Testis (tissue), 2 donors: ENCODE measurements at regions not wholly inside any gene's neighbourhood (a gene's known extent, or its start where the extent isn't known, plus 50 kb on each side); places are given as distances from the start of the nearest gene placed in this dataset.
"Not testable (repeated sequence)": the region's sequence is repeated elsewhere in the genome, so short reads cannot be mapped to it uniquely, and the experiment has no call there.

Experiments used
- DNase-seq: peaks from one replicate; pipeline ENCODE4 v3.0.0-alpha.2; 2019
- H3K27ac ChIP-seq, 2 donors: fragments of 200-600 bp; sonication (generic); one replicate each; pipeline ENCODE4 v1.5.1; 2019
- H3K27me3 ChIP-seq: fragments of 200-600 bp; sonication (generic); one replicate; pipeline ENCODE4 v1.5.1; 2019
- H3K36me3 ChIP-seq: fragments of 200-600 bp; sonication (generic); one replicate; pipeline ENCODE4 v1.5.1; 2017; ENCODE audit warnings: low read depth; ENCODE audit errors: missing control alignments
- H3K4me1 ChIP-seq: fragments of 200-600 bp; sonication (generic); one replicate; pipeline ENCODE4 v1.5.1; 2019
- H3K4me3 ChIP-seq, 2 donors: fragments of 200-600 bp; sonication (generic); one replicate each; pipeline ENCODE4 v1.5.1; 2017 to 2019
- H3K9me3 ChIP-seq: fragments of 200-600 bp; sonication (generic); one replicate; pipeline ENCODE4 v1.5.1; 2017
- POLR2A ChIP-seq: fragments of 450-650 bp; IDR thresholded peaks from one replicate; pipeline ENCODE4 v1.6.1; 2017; ENCODE audit warnings: antibody characterized with exemption, mild to moderate bottlenecking, moderate library complexity
- WGBS, 2 donors: methylation state at CpG; one replicate each; pipeline ENCODE4 v1.1.5; 2018; 5-methylcytosine and 5-hydroxymethylcytosine counted together
- intact Hi-C: fragments of 100-400 bp; cut with DNase I; formaldehyde crosslinking; loops from one replicate; pipeline ENCODE4 v1.15.1; 2023; ENCODE audit warnings: low total_unique reads
- TF ChIP-seq, protein P1 (sequence below), 3 experiments: fragments of 450-650 bp in 2 of 3; fragments of 200-600 bp in 1 of 3; sonication (generic) in 1 of 3; IDR thresholded peaks; one replicate each; pipeline ENCODE4 v1.5.1; 2016 to 2019; ENCODE audit warnings: antibody characterized with exemption in 3 of 3, mild to moderate bottlenecking in 2 of 3, moderate library complexity in 1 of 3

DNA sequence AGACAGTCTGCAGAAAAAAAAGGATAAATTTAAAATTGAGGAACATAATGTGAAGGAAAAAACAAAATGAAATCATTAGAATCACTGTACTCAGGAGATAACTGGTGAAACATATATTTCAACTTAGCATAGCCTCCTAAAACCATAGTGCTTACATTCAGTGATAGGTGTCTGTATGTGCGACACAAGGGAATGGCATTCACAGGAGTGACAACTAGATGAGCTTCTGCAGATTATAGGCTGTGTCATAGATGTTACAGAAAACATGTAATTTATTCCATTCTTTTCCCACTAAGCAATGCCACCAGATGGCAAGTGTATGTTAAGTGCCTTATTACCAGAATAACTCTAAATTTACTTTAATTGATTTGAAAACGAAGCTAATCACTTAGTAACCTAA is 960.0 kb upstream of the PCDH20 start:
- 78 to 87% methylated on average over 2 of the region's 2 CpGs for WGBS, 2 donors
- no peak for TF ChIP-seq POLR2A
- TF ChIP-seq, protein P1, sequence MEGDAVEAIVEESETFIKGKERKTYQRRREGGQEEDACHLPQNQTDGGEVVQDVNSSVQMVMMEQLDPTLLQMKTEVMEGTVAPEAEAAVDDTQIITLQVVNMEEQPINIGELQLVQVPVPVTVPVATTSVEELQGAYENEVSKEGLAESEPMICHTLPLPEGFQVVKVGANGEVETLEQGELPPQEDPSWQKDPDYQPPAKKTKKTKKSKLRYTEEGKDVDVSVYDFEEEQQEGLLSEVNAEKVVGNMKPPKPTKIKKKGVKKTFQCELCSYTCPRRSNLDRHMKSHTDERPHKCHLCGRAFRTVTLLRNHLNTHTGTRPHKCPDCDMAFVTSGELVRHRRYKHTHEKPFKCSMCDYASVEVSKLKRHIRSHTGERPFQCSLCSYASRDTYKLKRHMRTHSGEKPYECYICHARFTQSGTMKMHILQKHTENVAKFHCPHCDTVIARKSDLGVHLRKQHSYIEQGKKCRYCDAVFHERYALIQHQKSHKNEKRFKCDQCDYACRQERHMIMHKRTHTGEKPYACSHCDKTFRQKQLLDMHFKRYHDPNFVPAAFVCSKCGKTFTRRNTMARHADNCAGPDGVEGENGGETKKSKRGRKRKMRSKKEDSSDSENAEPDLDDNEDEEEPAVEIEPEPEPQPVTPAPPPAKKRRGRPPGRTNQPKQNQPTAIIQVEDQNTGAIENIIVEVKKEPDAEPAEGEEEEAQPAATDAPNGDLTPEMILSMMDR (IDR thresholded peaks at IDR 0.05), result no peak

DNA sequence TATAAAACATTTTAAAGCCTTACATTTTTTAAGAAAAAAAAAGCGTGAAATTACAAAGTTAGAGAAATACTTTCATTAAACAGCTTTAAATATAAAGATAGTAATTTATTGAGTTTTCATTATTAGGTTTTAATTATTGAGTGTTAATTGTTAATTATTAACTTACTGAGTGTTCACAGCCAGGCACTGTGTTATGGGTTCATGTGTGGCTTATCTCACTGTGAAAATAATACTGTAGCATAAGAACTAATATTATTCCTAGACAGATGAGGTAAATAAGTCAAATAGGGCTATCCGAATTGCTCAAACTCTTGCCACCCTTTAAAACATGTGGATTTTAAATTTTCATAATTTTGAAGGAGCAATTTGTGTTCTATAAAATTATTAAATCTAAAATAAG is 956.1 kb upstream of the PCDH20 start:
- no peaks in the 10 kb centered on the region for H3K36me3 ChIP-seq
- TF ChIP-seq POLR2A, result no peak

More for the DNA sequence above, 960.0 kb upstream of the PCDH20 start:
- H3K27ac ChIP-seq, result no peak overlapping the region
- no peak overlapping the region for H3K4me3 ChIP-seq
- DNase-seq, result no peak
- H3K4me1 ChIP-seq, result no peaks in the 10 kb centered on the region
- intact Hi-C loops, result no loop called here
- H3K27me3 ChIP-seq, result no peaks in the 10 kb centered on the region
- no peaks in the 10 kb centered on the region for H3K36me3 ChIP-seq
- H3K9me3 ChIP-seq, result no peaks in the 10 kb centered on the region

DNA sequence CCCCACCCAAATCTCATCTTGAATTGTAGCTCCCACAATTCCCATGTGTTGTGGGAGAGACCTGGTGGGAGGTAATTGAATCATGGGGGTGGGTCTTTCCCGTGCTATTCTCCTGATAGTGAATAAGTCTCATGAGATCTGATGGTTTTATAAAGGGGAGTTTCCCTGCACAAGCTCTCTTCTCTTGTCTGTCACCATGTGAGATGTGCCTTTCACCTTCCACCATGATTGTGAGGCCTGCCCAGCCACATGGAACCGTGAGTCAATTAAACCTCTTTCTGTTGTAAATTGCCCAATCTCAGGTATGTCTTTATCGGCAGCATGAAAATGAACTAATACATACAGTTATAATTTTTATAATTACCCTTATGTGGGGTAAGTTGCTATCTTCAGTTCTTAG is 952.3 kb upstream of the PCDH20 start:
- H3K36me3 ChIP-seq, H3K4me3 ChIP-seq, H3K4me1 ChIP-seq, intact Hi-C loops, H3K9me3 ChIP-seq, DNase-seq, H3K27ac ChIP-seq, H3K27me3 ChIP-seq: not testable (repeated sequence)
- WGBS, 2 donors, result 89 to 93% methylated on average over 3 of the region's 3 CpGs

More for the DNA sequence above, 956.1 kb upstream of the PCDH20 start:
- Histone ChIP-seq H3K27me3 (no peaks in the 10 kb centered on the region), H3K4me1 (no peaks in the 10 kb centered on the region), H3K4me3 (no peak overlapping the region), H3K27ac (no peak overlapping the region), H3K9me3 (no peaks in the 10 kb centered on the region)
- no peak for DNase-seq
- intact Hi-C loops, result no loop called here
- 85 to 92% methylated on average over 2 of the region's 2 CpGs for WGBS, 2 donors

DNA sequence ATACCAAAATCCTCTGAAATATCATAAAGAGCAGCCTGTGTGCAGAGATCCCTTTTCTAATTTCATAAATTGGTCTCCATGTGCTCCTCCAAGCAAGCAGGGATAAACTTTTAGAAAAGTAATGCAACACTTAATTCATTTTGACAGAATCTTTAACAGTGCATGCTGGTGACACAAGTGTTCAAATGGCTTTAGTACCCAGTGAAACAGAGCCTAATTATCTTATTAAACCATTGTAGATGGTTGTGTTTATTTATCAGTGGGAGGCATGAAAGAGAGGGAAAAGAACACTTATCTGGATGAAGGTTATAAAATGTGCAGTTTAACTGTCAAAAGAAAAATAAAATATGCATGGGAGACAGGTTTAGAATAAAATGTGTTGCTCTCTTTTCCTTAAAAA is 945.0 kb upstream of the PCDH20 start:
- TF ChIP-seq POLR2A, result no peak
- TF ChIP-seq, protein P1 (IDR thresholded peaks at IDR 0.05), result no peak
- H3K4me3 ChIP-seq, result no peak overlapping the region
- no peaks in the 10 kb centered on the region for H3K9me3 ChIP-seq
- intact Hi-C loops, result no loop called here
- no peaks in the 10 kb centered on the region for H3K27me3 ChIP-seq
- H3K36me3 ChIP-seq, result no peaks in the 10 kb centered on the region
- H3K4me1 ChIP-seq, result no peaks in the 10 kb centered on the region
- DNase-seq, result no peak
- H3K27ac ChIP-seq, result no peak overlapping the region

GRCh38 chr13:62358646-62358932 is 942.9 kb upstream of the PCDH20 start:
- no peaks in the 10 kb centered on the region for H3K9me3 ChIP-seq
- no peak overlapping the region for H3K27ac ChIP-seq
- TF ChIP-seq POLR2A, result no peak
- TF ChIP-seq, protein P1 (IDR thresholded peaks at IDR 0.05), result no peak
- DNase-seq, result no peak
- no peak overlapping the region for H3K4me3 ChIP-seq
- H3K4me1 ChIP-seq, result no peaks in the 10 kb centered on the region
- no peaks in the 10 kb centered on the region for H3K36me3 ChIP-seq
- no peaks in the 10 kb centered on the region for H3K27me3 ChIP-seq
- intact Hi-C loops, result no loop called here

DNA sequence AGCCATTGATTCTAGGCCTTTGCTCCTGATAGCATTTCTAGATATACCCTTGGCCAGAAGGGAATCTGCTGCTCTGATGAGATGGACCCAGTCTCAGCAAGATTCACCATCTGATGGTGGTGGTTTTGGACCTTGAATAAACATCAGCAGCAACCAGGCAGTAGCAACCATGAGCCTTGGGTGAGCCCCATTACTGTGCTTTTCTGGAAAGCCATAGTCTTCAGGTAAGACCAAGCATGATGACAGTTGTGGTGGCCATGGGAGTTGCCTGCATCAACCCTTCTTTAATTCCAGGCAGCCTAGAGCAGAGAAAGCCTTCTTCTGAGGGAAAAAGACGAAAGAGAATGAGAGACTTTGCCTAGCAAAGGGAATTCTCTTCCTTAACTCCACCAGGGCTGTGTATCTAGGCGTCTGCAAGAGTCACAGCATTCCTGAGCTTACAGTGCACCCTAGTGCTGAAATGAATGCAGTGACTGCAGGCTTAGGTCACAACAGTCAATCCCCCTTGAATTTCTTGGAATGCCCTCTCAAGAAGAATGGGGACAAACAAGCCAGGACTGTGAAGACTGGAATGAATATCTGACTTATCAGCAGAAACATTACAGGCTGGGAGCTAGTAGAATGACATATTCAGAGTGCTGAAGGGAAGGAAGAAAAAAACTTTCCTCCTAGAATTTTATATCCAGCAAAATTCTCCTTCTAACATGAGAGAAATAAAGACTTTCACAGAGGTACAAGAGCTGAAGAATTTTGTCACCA is 942.4 kb upstream of the PCDH20 start:
- TF ChIP-seq, protein P1 (IDR thresholded peaks at IDR 0.05), result peak in 1 of 3 experiments; percentile 9
- TF ChIP-seq POLR2A, result no peak
- Histone ChIP-seq H3K4me3 (no peak overlapping the region), H3K9me3 (no peaks in the 10 kb centered on the region), H3K27me3 (no peaks in the 10 kb centered on the region), H3K4me1 (no peaks in the 10 kb centered on the region), H3K36me3 (no peaks in the 10 kb centered on the region), H3K27ac (no peak overlapping the region)
- WGBS, 2 donors, result 69 to 71% methylated on average over 2 of the region's 2 CpGs
- no peak for DNase-seq
- intact Hi-C loops, result no loop called here
